ENCODE measurements at regions not wholly inside any gene's neighbourhood (a gene's known extent, or its start where the extent isn't known, plus 50 kb on each side); places are given as distances from the start of the nearest gene placed in this dataset.

DNA sequence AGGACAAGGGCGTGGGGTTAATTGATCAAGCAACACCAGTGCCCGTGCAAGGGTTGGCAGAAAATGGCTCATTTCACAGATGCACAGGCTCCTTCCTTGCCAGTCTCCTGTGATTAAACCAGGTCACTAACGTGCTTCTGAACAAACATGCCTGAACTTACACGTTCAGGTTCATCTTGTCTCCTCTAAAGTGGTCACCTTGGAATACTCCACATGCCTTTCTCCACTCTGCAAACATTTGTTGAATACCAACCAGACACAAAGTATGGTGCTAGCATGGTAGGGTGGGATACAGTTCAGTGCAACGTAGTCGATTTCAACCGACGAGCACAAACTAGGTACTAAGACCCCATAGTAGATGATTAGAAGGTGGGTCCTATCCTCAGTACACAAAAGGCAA is 72.6 kb upstream of the PTPRT start:
- TF ChIP-seq, protein P1, sequence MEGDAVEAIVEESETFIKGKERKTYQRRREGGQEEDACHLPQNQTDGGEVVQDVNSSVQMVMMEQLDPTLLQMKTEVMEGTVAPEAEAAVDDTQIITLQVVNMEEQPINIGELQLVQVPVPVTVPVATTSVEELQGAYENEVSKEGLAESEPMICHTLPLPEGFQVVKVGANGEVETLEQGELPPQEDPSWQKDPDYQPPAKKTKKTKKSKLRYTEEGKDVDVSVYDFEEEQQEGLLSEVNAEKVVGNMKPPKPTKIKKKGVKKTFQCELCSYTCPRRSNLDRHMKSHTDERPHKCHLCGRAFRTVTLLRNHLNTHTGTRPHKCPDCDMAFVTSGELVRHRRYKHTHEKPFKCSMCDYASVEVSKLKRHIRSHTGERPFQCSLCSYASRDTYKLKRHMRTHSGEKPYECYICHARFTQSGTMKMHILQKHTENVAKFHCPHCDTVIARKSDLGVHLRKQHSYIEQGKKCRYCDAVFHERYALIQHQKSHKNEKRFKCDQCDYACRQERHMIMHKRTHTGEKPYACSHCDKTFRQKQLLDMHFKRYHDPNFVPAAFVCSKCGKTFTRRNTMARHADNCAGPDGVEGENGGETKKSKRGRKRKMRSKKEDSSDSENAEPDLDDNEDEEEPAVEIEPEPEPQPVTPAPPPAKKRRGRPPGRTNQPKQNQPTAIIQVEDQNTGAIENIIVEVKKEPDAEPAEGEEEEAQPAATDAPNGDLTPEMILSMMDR (IDR thresholded peaks at IDR 0.05): no peak
- Histone ChIP-seq H3K36me3 (no peaks in the 10 kb centered on the region), H3K4me1 (no peaks in the 10 kb centered on the region), H3K27ac (no peak overlapping the region), H3K4me3 (no peak overlapping the region), H3K9me3 (no peaks in the 10 kb centered on the region), H3K27me3 (peaks cover 0 to 4% of the 10 kb centered on the region in 2 donors)
- DNase-seq: no peak
- intact Hi-C loops (cut with DNase I; ENCODE audit: low total_unique reads): no loop called here

DNA sequence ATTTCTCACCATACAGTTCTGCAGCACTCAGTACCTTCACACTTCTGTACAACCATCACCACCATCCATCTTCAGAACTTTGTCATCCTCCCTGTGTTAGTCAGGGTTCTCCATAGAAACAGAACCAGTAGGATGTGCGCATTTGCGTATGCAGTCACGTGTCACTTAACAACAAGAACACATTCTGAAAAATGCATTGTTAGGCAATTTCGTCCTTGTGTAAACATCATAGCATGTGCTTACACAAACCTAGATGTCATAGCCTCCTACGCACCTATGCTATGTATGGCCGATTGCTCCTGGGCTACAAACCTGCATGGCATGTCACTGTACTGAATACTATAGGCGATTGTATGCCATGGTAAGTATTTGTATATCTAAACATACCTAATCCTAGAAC is 66.2 kb upstream of the PTPRT start:
- no peaks in the 10 kb centered on the region for H3K9me3 ChIP-seq
- DNase-seq: no peak
- peaks cover 0 to 1% of the 10 kb centered on the region in 2 donors for H3K27me3 ChIP-seq
- no peaks in the 10 kb centered on the region for H3K36me3 ChIP-seq
- intact Hi-C loops (cut with DNase I; ENCODE audit: low total_unique reads): no loop called here
- no peak overlapping the region for H3K27ac ChIP-seq
- no peaks in the 10 kb centered on the region for H3K4me1 ChIP-seq
- TF ChIP-seq, protein P1 (IDR thresholded peaks at IDR 0.05): no peak
- no peak overlapping the region for H3K4me3 ChIP-seq

DNA sequence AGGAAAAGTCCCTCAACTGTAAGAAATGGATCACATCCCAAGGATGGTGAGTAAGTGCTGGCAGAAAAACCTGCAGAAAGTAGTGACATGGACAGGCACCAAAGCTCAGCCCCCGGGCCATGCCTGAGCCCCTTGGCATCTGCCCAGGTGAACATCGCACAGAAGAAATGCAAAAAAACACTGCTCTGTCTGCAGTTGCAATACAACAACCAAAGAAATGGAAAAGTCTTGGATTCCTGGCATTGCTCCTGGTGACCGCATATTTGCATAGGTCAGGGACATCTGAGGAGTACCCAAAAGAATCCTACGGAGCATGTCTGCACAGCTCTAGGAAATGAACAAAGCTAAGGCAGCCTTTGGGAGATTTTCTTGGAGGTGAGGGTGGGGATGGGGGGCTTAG is 63.1 kb upstream of the PTPRT start:
- H3K9me3 ChIP-seq: no peaks in the 10 kb centered on the region
- TF ChIP-seq, protein P1 (IDR thresholded peaks at IDR 0.05): no peak
- H3K4me3 ChIP-seq: no peak overlapping the region
- intact Hi-C loops (cut with DNase I; ENCODE audit: low total_unique reads): no loop called here
- DNase-seq: no peak
- no peak overlapping the region for H3K27ac ChIP-seq
- H3K4me1 ChIP-seq: no peaks in the 10 kb centered on the region
- H3K27me3 ChIP-seq: peaks cover 0 to 4% of the 10 kb centered on the region in 2 donors
- H3K36me3 ChIP-seq: no peaks in the 10 kb centered on the region

DNA sequence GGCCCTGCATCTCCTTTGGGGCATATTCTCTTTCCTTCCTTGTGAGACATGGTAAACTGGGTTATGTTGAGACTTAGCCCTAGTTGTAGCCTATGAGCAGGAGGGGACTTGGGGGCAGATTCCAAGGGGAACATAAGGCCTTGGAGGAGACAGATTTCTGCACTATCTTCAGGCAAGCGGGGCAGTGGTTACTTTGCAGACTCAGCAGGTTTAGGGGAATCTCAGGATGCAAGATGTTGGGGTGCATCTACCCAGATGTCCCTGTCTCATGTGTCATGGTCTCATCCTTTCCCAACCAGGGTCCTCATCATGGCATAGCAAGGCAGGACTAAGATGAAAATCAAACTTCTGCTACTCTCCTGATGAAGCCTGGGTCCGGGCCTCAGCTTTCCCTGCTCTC is 58.6 kb upstream of the PTPRT start:
- TF ChIP-seq, protein P1 (IDR thresholded peaks at IDR 0.05): no peak
- intact Hi-C loops (cut with DNase I; ENCODE audit: low total_unique reads): no loop called here

DNA sequence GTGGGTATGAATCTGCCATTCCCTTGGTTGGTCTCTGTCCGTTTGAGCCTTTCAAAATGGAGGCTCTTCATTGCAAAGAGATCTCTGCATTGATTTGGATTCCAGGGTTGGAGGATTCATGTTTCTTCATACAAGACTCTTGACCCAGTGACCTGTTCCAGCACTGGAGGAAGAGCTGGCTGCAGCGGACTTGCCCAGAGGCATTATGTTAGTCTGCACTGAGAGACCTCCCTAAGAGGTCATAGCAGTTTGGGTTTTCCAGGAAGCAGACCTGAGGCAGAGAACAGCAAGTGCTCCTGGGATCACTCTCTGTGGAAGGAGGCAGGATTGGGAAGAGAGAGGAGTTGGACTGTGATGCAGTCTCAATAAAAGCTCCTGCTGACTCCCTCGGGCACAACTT is 57.7 kb upstream of the PTPRT start:
- intact Hi-C loops (cut with DNase I; ENCODE audit: low total_unique reads): no loop called here
- Histone ChIP-seq H3K27ac (no peak overlapping the region), H3K36me3 (no peaks in the 10 kb centered on the region), H3K4me1 (no peaks in the 10 kb centered on the region), H3K27me3 (peaks cover 0 to 14% of the 10 kb centered on the region in 2 donors), H3K4me3 (no peak overlapping the region), H3K9me3 (no peaks in the 10 kb centered on the region)
- TF ChIP-seq, protein P1 (IDR thresholded peaks at IDR 0.05): no peak
- no peak for DNase-seq

More for the DNA sequence above, 58.6 kb upstream of the PTPRT start:
- peaks cover 0 to 10% of the 10 kb centered on the region in 2 donors for H3K27me3 ChIP-seq
- no peaks in the 10 kb centered on the region for H3K4me1 ChIP-seq
- no peak overlapping the region for H3K27ac ChIP-seq
- no peak for DNase-seq
- H3K9me3 ChIP-seq: no peaks in the 10 kb centered on the region
- no peak overlapping the region for H3K4me3 ChIP-seq
- no peaks in the 10 kb centered on the region for H3K36me3 ChIP-seq

DNA sequence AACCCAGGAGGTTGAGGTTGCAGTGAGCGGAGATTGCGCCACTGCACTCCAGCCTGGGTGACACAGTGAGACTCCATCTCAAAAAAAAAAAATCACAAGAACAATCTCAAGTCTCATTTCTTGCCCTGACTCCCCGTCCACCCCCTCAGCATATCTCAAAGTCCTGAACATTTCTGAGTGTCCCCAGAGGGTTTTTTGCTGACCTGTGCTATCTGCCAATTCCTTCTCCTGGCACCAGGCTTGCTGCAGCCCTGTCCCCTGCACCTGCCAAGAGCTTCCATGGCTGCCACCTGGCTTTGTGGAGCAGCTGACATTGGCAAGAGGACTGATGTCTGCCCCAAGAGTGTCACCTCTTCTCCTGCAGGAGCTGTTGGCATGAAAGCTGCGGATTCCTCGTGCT is 54.9 kb upstream of the PTPRT start:
- Histone ChIP-seq H3K36me3 (no peaks in the 10 kb centered on the region), H3K27ac (no peak overlapping the region), H3K4me3 (no peak overlapping the region), H3K27me3 (peaks cover 0 to 14% of the 10 kb centered on the region in 2 donors), H3K9me3 (no peaks in the 10 kb centered on the region), H3K4me1 (no peaks in the 10 kb centered on the region)
- intact Hi-C loops (cut with DNase I; ENCODE audit: low total_unique reads): no loop called here
- TF ChIP-seq, protein P1 (IDR thresholded peaks at IDR 0.05): no peak
- no peak for DNase-seq
